ENCODE measurements at regions not wholly inside any gene's neighbourhood (a gene's known extent, or its start where the extent isn't known, plus 50 kb on each side); places are given as distances from the start of the nearest gene placed in this dataset.

DNA sequence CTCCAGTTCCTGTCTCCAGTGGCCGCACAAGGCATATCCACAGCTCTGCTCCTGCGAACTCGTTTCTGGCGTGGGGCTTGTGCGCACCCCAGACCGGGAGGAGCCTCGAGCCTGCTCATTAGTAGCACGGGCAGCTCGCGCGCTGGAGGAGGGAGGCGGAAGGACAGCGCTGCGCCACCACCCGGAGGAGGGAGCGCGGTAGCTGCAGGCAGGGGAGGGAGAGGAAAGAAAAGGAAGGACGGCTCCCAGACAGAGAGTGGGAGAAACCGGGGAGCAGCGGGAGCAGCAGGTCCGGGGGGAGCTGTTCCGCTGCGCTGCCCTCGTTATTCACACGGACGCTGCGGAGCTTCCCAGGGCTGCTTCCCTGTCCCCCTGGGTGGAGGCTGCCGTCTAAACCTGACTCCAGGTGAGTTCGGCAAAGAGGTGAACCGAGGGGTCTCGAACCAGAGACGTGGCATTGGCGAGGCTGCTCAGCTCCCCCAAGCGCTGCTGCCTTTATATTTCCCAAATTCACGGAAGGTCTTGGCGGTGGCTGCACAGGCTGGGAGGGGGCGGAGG is 121.3 kb upstream of the ZNF717 start:
- TF ChIP-seq, protein P1, sequence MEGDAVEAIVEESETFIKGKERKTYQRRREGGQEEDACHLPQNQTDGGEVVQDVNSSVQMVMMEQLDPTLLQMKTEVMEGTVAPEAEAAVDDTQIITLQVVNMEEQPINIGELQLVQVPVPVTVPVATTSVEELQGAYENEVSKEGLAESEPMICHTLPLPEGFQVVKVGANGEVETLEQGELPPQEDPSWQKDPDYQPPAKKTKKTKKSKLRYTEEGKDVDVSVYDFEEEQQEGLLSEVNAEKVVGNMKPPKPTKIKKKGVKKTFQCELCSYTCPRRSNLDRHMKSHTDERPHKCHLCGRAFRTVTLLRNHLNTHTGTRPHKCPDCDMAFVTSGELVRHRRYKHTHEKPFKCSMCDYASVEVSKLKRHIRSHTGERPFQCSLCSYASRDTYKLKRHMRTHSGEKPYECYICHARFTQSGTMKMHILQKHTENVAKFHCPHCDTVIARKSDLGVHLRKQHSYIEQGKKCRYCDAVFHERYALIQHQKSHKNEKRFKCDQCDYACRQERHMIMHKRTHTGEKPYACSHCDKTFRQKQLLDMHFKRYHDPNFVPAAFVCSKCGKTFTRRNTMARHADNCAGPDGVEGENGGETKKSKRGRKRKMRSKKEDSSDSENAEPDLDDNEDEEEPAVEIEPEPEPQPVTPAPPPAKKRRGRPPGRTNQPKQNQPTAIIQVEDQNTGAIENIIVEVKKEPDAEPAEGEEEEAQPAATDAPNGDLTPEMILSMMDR (IDR thresholded peaks at IDR 0.05) = no peak
- TF ChIP-seq EZH2 (IDR thresholded peaks at IDR 0.05; ENCODE audit: borderline replicate concordance, insufficient read depth, low read depth, low read length, poor library complexity, severe bottlenecking) = no peak
